AG04449 (cell line): ENCODE measurements at regions not wholly inside any gene's neighbourhood (a gene's known extent, or its start where the extent isn't known, plus 50 kb on each side); places are given as distances from the start of the nearest gene placed in this dataset.

ENCODE experiments used
- CTCF ChIA-PET: fragments of 350-600 bp; formaldehyde crosslinking; extraction: SDS; loops from one replicate; lab custom pipeline; 2021; ENCODE audit warnings: antibody characterized with exemption; lab: Yijun Ruan, JAX
- POLR2A ChIA-PET: fragments of 400-600, 350-600 bp; formaldehyde crosslinking; extraction: SDS; loops from one replicate; lab custom pipeline; 2020; ENCODE audit warnings: antibody characterized with exemption, inconsistent platforms; lab: Yijun Ruan, JAX
- DNase-seq: peaks from one replicate; pipeline ENCODE4 v3.0.0-alpha.2; 2010; ENCODE audit warnings: low read depth, low spot score
- H3K4me3 ChIP-seq: 2 replicates; pipeline ENCODE4 v1.5.1; 2011; ENCODE audit warnings: low read depth, mild to moderate bottlenecking, control low read depth, low read length
- CTCF ChIP-seq: IDR thresholded peaks from one replicate; pipeline ENCODE4 v1.5.1; 2011; ENCODE audit warnings: mild to moderate bottlenecking, moderate library complexity, low read length, control low read depth, inconsistent platforms; ENCODE audit not compliant: insufficient read depth; ENCODE audit errors: missing control alignments

- no peak for TF ChIP-seq CTCF
- DNase-seq: no peak
- POLR2A ChIA-PET: no interaction called here
- no peak overlapping the region for H3K4me3 ChIP-seq
- CTCF ChIA-PET: no interaction called here
Observed at GRCh38 chr9:88326936-88327335, 61.3 kb upstream of the SPIN1 start.

- ChIA-PET CTCF (no interaction called here), POLR2A (no interaction called here)
- no peak overlapping the region for H3K4me3 ChIP-seq
- no peak for DNase-seq
- no peak for TF ChIP-seq CTCF
Observed at GRCh38 chr9:88326015-88326414, 62.2 kb upstream of the SPIN1 start.

DNA sequence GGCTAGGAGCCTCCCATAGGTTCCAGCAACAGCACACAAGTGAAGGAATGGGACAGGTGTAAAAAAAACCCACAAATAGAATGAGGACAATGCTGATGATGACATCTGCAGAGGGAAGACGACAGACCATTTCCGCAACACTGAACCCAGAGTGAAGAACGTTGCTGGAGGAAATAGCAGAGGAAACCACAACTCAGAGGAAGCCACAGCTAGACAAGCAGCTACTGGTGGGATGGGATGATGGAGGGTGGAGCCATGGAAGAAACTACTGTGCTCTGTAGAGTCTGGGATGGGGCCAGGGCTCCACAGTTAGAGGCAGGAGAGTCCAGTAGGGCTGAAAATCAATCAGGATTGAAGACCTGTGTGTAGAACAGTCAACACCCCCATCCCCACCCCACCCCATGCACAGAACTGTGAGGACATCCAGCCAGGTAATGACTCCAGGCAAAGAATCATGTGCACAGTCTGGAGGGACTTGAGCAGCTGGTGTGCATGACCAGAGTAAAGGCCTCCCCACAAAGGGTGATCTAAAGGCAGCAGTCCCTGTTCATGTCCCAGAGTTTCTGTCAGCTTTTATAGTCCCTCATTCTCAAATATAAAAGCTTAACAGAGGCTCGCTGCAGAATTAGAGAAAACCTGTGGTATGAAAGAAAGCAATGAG, 65.2 kb upstream of the SPIN1 start:
- POLR2A ChIA-PET: no interaction called here
- CTCF ChIA-PET: no interaction called here
- no peak for TF ChIP-seq CTCF
- H3K4me3 ChIP-seq: no peak overlapping the region
- DNase-seq: no peak

DNA sequence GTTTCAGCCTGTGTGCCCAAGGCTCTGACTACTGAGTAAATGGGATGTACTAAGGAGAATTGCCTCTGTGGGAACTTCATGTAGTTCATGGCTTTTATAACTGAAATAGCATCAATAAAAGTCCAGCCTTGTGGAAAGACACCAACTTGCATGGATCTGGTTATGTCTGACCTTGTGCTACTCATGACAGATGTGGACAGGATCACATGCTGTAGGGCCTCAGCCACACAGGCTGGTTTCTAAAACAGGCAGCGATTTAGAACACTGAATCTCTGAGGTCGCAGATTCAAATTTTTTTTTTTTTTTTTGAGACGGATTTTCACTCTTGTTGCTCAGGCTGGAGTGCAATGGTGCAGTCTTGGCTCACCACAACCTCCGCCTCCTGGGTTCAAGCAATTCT, 66.5 kb upstream of the SPIN1 start:
- H3K4me3 ChIP-seq: no peak overlapping the region
- no peak for DNase-seq
- POLR2A ChIA-PET: no interaction called here
- CTCF ChIA-PET: no interaction called here
- no peak for TF ChIP-seq CTCF

DNA sequence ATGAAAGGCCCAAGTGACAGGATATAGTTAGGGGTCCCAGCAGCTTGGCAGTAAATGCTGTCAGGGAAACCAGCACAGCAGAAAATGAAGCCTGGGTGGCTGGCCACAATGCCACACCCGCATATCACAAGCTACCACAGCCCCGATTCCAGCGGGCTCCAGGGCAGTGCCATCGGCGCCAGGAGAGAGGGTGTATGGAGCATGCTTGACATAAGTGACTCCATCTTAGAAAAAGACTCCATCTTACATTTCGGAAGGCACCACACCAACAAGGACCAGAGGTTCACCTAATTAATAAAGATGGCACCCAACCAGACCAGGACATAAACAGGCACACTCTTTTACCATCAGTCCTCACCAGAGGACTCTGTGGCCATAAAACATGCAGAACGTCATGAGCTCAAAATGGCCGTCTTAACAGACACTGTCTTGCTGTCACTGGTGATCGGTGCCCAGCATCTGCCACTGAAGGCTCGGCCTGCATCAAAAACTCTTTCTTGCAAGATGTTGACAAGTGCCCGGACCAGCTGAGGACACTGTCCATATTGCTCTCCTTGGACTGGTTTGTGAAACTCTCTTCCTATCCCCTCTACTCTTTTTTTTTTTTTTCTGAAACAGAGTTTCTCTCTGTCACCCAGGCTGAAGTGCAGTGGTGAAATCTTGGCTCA, 67.4 kb upstream of the SPIN1 start:
- ChIA-PET CTCF (no interaction called here), POLR2A (no interaction called here)
- DNase-seq: no peak
- no peak overlapping the region for H3K4me3 ChIP-seq
- no peak for TF ChIP-seq CTCF

DNA sequence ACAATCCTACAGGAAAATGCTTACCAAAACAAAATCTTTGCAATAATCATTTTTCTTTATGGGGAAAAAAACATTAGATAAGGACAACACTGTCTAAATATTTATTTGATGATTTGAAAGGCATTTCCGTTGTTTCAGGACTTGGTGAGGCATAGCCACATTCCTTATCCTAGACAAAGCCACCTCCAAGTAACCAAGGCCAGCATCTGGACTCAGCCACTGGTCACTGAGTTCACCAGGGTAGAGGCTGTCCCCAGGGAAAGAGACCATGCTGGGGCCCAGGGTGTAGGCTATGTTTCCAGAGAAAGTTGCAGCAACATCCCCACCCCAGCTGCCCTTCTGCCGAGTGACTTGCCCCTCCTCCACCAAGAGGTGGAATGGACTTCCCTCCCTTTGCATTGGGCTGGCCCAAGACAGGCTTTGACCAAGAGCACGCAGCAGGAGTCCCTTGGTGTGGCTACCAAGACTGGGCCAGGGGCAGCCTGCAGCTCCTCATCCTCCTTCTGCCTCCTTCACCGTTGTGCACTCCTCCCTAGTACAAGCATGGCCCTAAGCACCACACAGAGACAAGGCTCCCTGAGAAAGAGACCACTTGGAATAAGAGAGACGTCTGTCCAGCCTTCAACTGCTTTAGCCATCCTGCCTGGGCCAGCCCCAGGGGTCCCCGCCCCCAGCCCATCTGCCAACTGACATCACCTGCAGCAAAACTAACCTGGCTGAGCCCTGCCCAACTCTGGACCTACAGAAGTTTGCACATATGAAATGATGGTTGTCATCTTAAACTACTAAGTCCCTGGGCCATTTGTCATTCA, 68.1 kb upstream of the SPIN1 start:
- DNase-seq: no peak
- TF ChIP-seq CTCF: no peak
- ChIA-PET POLR2A (no interaction called here), CTCF (no interaction called here)
- no peak overlapping the region for H3K4me3 ChIP-seq
